WTC11 (cell line): ENCODE measurements at regions not wholly inside any gene's neighbourhood (a gene's known extent, or its start where the extent isn't known, plus 50 kb on each side); places are given as distances from the start of the nearest gene placed in this dataset.

Experiments used
- ATAC-seq: fragments of 200-7000 bp; cut with Tn5 transposase; 2 replicates; pipeline ENCODE4 v1.10.0; 2021; ENCODE audit warnings: mild to moderate bottlenecking, moderate library complexity
- CTCF ChIA-PET: fragments of 300-600 bp; sonication (Branson Sonifier 250); formaldehyde crosslinking; loops from one replicate; lab custom pipeline; 2021; ENCODE audit warnings: antibody characterized with exemption; lab: Charles Lee
- POLR2A ChIA-PET: fragments of 350-600 bp; sonication (Branson Sonifier 250); formaldehyde crosslinking; loops from one replicate; lab custom pipeline; 2021; ENCODE audit warnings: antibody characterized with exemption; lab: Charles Lee
- DNase-seq: peaks from one replicate; pipeline ENCODE4 v3.0.0; 2021; ENCODE audit warnings: low spot score
- H3K27ac Mint-ChIP-seq: 2 replicates; pipeline ENCODE4 v1.8.0; 2021; ENCODE audit warnings: mixed read lengths
- H3K27me3 Mint-ChIP-seq: 2 replicates; pipeline ENCODE4 v1.8.0; 2021; ENCODE audit warnings: low read depth, mild to moderate bottlenecking, moderate library complexity, mixed read lengths
- H3K36me3 Mint-ChIP-seq: 2 replicates; pipeline ENCODE4 v1.8.0; 2021; ENCODE audit warnings: mixed read lengths
- H3K4me1 Mint-ChIP-seq: 2 replicates; pipeline ENCODE4 v1.8.0; 2022; ENCODE audit warnings: mixed read lengths
- H3K4me3 Mint-ChIP-seq: 2 replicates; pipeline ENCODE4 v1.8.0; 2021; ENCODE audit warnings: mild to moderate bottlenecking, moderate library complexity, mixed read lengths
- H3K9me3 Mint-ChIP-seq: 2 replicates; pipeline ENCODE4 v1.8.0; 2021; ENCODE audit warnings: mixed read lengths
- FOXJ3 ChIP-seq: sonication (generic); formaldehyde crosslinking; IDR thresholded peaks from 2 replicates; pipeline ENCODE4 v1.9.0; 2021; ENCODE audit warnings: missing genetic modification reagents, mild to moderate bottlenecking, borderline replicate concordance
- GTF2I ChIP-seq: fragments of 250-450 bp; sonication (Bioruptor Pico); conservative IDR thresholded peaks from 2 replicates; pipeline ENCODE4 v1.4.0; 2021; ENCODE audit warnings: mild to moderate bottlenecking
- HMGA2 ChIP-seq: fragments of 250-450 bp; sonication (Bioruptor Pico); IDR thresholded peaks from 2 replicates; pipeline ENCODE4 v1.4.0; 2021; ENCODE audit warnings: mild to moderate bottlenecking, moderate library complexity
- MXD4 ChIP-seq: fragments of 250-450 bp; sonication (Bioruptor Pico); IDR thresholded peaks from 2 replicates; pipeline ENCODE4 v1.8.0; 2021; ENCODE audit warnings: mild to moderate bottlenecking, moderate library complexity, borderline replicate concordance
- NR2C2 ChIP-seq: sonication (generic); formaldehyde crosslinking; IDR thresholded peaks from 2 replicates; pipeline ENCODE4 v1.8.0; 2022; ENCODE audit warnings: mild to moderate bottlenecking, missing genetic modification reagents
- OVOL2 ChIP-seq: fragments of 250-450 bp; sonication (Bioruptor Pico); IDR thresholded peaks from 2 replicates; pipeline ENCODE4 v1.9.0; 2021; ENCODE audit warnings: mild to moderate bottlenecking, borderline replicate concordance
- PRRX2 ChIP-seq: fragments of 250-450 bp; sonication (Bioruptor Pico); IDR thresholded peaks from 2 replicates; pipeline ENCODE4 v1.8.0; 2021; ENCODE audit warnings: mild to moderate bottlenecking
- RORB ChIP-seq: fragments of 250-450 bp; sonication (Bioruptor Pico); IDR thresholded peaks from 2 replicates; pipeline ENCODE4 v1.9.0; 2021; ENCODE audit warnings: mild to moderate bottlenecking
- TP53 ChIP-seq: sonication (generic); formaldehyde crosslinking; IDR thresholded peaks from 2 replicates; pipeline ENCODE4 v1.8.1; 2023; ENCODE audit warnings: mild to moderate bottlenecking, missing genetic modification reagents
- ZNF219 ChIP-seq: sonication (generic); formaldehyde crosslinking; IDR thresholded peaks from 2 replicates; pipeline ENCODE4 v1.8.0; 2023; ENCODE audit warnings: missing genetic modification reagents, mild to moderate bottlenecking, borderline replicate concordance
- TF ChIP-seq, protein P1 (sequence below): fragments of 250-450 bp; sonication (Bioruptor Pico); IDR thresholded peaks from 2 replicates; pipeline ENCODE4 v2.1.2; 2022; ENCODE audit warnings: mild to moderate bottlenecking, moderate library complexity
- TF ChIP-seq, protein P2 (sequence below): fragments of 250-450 bp; sonication (Bioruptor Pico); IDR thresholded peaks from 2 replicates; pipeline ENCODE4 v1.8.0; 2021; ENCODE audit warnings: mild to moderate bottlenecking
- TF ChIP-seq, protein P3 (sequence below): sonication (generic); formaldehyde crosslinking; IDR thresholded peaks from 2 replicates; pipeline ENCODE4 v1.8.1; 2022; ENCODE audit warnings: mild to moderate bottlenecking, missing genetic modification reagents, moderate library complexity, borderline replicate concordance
- TF ChIP-seq, protein P4 (sequence below): sonication (generic); formaldehyde crosslinking; conservative IDR thresholded peaks from 2 replicates; pipeline ENCODE4 v1.8.1; 2023; ENCODE audit warnings: mild to moderate bottlenecking, low read depth, missing genetic modification reagents, moderate library complexity
- TF ChIP-seq, protein P5 (sequence below): sonication (generic); formaldehyde crosslinking; IDR thresholded peaks from 2 replicates; pipeline ENCODE4 v1.8.1; 2022; ENCODE audit warnings: low read depth, mild to moderate bottlenecking, moderate library complexity, missing genetic modification reagents, borderline replicate concordance
- TF ChIP-seq, protein P6 (sequence below): sonication (generic); formaldehyde crosslinking; IDR thresholded peaks from 2 replicates; pipeline ENCODE4 v1.8.1; 2022; ENCODE audit warnings: low read depth, missing genetic modification reagents, borderline replicate concordance

DNA sequence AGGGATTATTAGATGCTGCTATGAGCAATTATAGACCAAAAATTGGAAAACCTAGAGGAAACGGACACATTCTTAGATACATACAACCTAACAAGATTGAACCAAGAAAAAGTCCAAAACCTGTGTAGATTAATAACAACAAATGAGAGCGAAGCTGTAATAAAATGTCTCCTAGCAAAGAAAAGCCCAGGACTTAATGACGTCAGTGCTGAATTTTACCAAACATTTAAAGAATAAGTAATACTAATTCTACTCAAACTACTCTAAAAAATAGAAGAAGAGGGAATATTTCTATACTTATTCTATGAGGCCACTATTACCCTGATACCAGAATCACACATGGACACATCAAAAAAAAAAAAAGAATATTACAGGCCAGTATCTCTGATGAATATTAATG, 309.5 kb upstream of the ANO5 start (continued):
- TF ChIP-seq, protein P1, sequence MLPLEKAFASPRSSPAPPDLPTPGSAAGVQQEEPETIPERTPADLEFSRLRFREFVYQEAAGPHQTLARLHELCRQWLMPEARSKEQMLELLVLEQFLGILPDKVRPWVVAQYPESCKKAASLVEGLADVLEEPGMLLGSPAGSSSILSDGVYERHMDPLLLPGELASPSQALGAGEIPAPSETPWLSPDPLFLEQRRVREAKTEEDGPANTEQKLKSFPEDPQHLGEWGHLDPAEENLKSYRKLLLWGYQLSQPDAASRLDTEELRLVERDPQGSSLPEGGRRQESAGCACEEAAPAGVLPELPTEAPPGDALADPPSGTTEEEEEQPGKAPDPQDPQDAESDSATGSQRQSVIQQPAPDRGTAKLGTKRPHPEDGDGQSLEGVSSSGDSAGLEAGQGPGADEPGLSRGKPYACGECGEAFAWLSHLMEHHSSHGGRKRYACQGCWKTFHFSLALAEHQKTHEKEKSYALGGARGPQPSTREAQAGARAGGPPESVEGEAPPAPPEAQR = no peak
- TF ChIP-seq, protein P2, sequence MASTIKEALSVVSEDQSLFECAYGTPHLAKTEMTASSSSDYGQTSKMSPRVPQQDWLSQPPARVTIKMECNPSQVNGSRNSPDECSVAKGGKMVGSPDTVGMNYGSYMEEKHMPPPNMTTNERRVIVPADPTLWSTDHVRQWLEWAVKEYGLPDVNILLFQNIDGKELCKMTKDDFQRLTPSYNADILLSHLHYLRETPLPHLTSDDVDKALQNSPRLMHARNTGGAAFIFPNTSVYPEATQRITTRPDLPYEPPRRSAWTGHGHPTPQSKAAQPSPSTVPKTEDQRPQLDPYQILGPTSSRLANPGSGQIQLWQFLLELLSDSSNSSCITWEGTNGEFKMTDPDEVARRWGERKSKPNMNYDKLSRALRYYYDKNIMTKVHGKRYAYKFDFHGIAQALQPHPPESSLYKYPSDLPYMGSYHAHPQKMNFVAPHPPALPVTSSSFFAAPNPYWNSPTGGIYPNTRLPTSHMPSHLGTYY = no peak
- TF ChIP-seq TP53 (CRISPR knock-in tag) = no peak
- TF ChIP-seq RORB = no peak

DNA sequence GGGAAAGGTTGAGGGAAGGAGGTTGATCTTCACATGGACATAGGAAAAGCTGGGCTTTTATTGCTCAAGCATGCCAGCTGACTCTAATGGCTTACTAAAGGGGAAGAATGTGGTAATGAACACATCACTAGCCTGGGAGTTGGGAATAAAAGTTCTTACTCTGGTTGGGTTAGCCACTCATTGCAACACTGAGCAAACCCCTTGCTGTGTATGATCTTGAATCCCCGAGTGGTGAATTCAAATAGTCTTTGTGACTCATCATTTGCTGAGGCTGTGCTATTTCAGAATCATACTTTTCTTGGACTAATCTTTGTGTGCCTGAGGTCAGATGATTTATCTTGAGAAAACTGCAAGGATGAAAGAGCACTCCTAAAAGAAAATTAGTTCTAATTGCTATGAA, 304.1 kb upstream of the ANO5 start:
- CTCF ChIA-PET = no interaction called here
- no peak for ATAC-seq
- H3K27ac Mint-ChIP-seq = no peak overlapping the region

More for the DNA sequence above, 304.1 kb upstream of the ANO5 start:
- Mint-ChIP-seq H3K4me1 (peaks cover 6% of the 10 kb centered on the region), H3K27me3 (no peaks in the 10 kb centered on the region), H3K4me3 (no peak overlapping the region), H3K36me3 (no peaks in the 10 kb centered on the region), H3K9me3 (no peaks in the 10 kb centered on the region)
- no peak for DNase-seq
- POLR2A ChIA-PET = no interaction called here
- no peak for TF ChIP-seq ZNF219 (CRISPR knock-in tag)
- no peak for TF ChIP-seq GTF2I (CRISPR knock-in tag)
- TF ChIP-seq, protein P3, sequence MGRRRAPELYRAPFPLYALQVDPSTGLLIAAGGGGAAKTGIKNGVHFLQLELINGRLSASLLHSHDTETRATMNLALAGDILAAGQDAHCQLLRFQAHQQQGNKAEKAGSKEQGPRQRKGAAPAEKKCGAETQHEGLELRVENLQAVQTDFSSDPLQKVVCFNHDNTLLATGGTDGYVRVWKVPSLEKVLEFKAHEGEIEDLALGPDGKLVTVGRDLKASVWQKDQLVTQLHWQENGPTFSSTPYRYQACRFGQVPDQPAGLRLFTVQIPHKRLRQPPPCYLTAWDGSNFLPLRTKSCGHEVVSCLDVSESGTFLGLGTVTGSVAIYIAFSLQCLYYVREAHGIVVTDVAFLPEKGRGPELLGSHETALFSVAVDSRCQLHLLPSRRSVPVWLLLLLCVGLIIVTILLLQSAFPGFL (CRISPR knock-in tag) = no peak
- TF ChIP-seq, protein P4, sequence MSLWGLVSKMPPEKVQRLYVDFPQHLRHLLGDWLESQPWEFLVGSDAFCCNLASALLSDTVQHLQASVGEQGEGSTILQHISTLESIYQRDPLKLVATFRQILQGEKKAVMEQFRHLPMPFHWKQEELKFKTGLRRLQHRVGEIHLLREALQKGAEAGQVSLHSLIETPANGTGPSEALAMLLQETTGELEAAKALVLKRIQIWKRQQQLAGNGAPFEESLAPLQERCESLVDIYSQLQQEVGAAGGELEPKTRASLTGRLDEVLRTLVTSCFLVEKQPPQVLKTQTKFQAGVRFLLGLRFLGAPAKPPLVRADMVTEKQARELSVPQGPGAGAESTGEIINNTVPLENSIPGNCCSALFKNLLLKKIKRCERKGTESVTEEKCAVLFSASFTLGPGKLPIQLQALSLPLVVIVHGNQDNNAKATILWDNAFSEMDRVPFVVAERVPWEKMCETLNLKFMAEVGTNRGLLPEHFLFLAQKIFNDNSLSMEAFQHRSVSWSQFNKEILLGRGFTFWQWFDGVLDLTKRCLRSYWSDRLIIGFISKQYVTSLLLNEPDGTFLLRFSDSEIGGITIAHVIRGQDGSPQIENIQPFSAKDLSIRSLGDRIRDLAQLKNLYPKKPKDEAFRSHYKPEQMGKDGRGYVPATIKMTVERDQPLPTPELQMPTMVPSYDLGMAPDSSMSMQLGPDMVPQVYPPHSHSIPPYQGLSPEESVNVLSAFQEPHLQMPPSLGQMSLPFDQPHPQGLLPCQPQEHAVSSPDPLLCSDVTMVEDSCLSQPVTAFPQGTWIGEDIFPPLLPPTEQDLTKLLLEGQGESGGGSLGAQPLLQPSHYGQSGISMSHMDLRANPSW (CRISPR knock-in tag) = no peak
- TF ChIP-seq, protein P5, sequence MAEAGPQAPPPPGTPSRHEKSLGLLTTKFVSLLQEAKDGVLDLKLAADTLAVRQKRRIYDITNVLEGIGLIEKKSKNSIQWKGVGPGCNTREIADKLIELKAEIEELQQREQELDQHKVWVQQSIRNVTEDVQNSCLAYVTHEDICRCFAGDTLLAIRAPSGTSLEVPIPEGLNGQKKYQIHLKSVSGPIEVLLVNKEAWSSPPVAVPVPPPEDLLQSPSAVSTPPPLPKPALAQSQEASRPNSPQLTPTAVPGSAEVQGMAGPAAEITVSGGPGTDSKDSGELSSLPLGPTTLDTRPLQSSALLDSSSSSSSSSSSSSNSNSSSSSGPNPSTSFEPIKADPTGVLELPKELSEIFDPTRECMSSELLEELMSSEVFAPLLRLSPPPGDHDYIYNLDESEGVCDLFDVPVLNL (CRISPR knock-in tag) = no peak
- TF ChIP-seq HMGA2 (CRISPR knock-in tag) = no peak
- no peak for TF ChIP-seq OVOL2 (CRISPR knock-in tag)
- TF ChIP-seq MXD4 (CRISPR knock-in tag) = no peak
- TF ChIP-seq NR2C2 (CRISPR knock-in tag) = no peak
- TF ChIP-seq, protein P6, sequence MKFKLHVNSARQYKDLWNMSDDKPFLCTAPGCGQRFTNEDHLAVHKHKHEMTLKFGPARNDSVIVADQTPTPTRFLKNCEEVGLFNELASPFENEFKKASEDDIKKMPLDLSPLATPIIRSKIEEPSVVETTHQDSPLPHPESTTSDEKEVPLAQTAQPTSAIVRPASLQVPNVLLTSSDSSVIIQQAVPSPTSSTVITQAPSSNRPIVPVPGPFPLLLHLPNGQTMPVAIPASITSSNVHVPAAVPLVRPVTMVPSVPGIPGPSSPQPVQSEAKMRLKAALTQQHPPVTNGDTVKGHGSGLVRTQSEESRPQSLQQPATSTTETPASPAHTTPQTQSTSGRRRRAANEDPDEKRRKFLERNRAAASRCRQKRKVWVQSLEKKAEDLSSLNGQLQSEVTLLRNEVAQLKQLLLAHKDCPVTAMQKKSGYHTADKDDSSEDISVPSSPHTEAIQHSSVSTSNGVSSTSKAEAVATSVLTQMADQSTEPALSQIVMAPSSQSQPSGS (CRISPR knock-in tag) = no peak
- no peak for TF ChIP-seq FOXJ3 (CRISPR knock-in tag)
- no peak for TF ChIP-seq PRRX2
- no peak for TF ChIP-seq RORB
